Neural crest cell (in vitro differentiated cells): ENCODE measurements at regions not wholly inside any gene's neighbourhood (a gene's known extent, or its start where the extent isn't known, plus 50 kb on each side); places are given as distances from the start of the nearest gene placed in this dataset.
A peak's percentile ranks its signal among the peaks of the same experiment; 100 is the strongest.

ENCODE experiments used
- DNase-seq: peaks from one replicate; pipeline ENCODE4 v3.0.0; 2021; ENCODE audit warnings: low read depth, mixed read lengths, low spot score
- H3K27ac Mint-ChIP-seq: one replicate; pipeline ENCODE4 v1.8.0; 2021; ENCODE audit warnings: mild to moderate bottlenecking, mixed read lengths; ENCODE audit not compliant: unreplicated experiment
- H3K27me3 Mint-ChIP-seq: 2 replicates; pipeline ENCODE4 v1.8.0; 2021; ENCODE audit warnings: low read depth, mild to moderate bottlenecking, mixed read lengths
- H3K36me3 Mint-ChIP-seq: 2 replicates; pipeline ENCODE4 v1.8.0; 2021; ENCODE audit warnings: low read depth, mild to moderate bottlenecking, mixed read lengths
- H3K4me1 Mint-ChIP-seq: 2 replicates; pipeline ENCODE4 v1.8.0; 2021; ENCODE audit warnings: mixed read lengths
- H3K4me3 Mint-ChIP-seq: one replicate; pipeline ENCODE4 v1.8.0; 2021; ENCODE audit warnings: mild to moderate bottlenecking, mixed read lengths
- H3K9me3 Mint-ChIP-seq: 2 replicates; pipeline ENCODE4 v1.8.0; 2021; ENCODE audit warnings: mixed read lengths
- CTCF ChIP-seq: fragments of 200-600 bp; sonication (generic); conservative IDR thresholded peaks from 2 replicates; pipeline ENCODE4 v1.5.0; 2021; ENCODE audit warnings: antibody characterized with exemption, mild to moderate bottlenecking

GRCh38 chr6:4345543-4345942 is 210.2 kb upstream of the ECI2 start:
- Mint-ChIP-seq H3K27ac (no peak overlapping the region), H3K9me3 (no peaks in the 10 kb centered on the region), H3K4me1 (peaks cover 10% of the 10 kb centered on the region), H3K36me3 (no peaks in the 10 kb centered on the region), H3K27me3 (peaks cover 2% of the 10 kb centered on the region), H3K4me3 (no peak overlapping the region)
- no peak for DNase-seq
- TF ChIP-seq CTCF, result no peak

GRCh38 chr6:4344317-4344899 is 209.0 kb upstream of the ECI2 start:
- Mint-ChIP-seq H3K36me3 (no peaks in the 10 kb centered on the region), H3K9me3 (no peaks in the 10 kb centered on the region), H3K27ac (no peak overlapping the region), H3K27me3 (peaks cover 2% of the 10 kb centered on the region), H3K4me1 (peaks cover 12% of the 10 kb centered on the region), H3K4me3 (no peak overlapping the region)
- no peak for TF ChIP-seq CTCF
- no peak for DNase-seq

- Mint-ChIP-seq H3K27ac (no peak overlapping the region), H3K27me3 (peaks cover 2% of the 10 kb centered on the region), H3K9me3 (no peaks in the 10 kb centered on the region), H3K36me3 (peaks cover 3% of the 10 kb centered on the region), H3K4me3 (no peak overlapping the region), H3K4me1 (peaks cover 8% of the 10 kb centered on the region)
- no peak for DNase-seq
- TF ChIP-seq CTCF, result no peak
These were observed 207.2 kb upstream of the ECI2 start for GRCh38 chr6:4342407-4343137.

GRCh38 chr6:4341078-4341797 is 205.9 kb upstream of the ECI2 start:
- no peak for TF ChIP-seq CTCF
- H3K9me3 Mint-ChIP-seq, result no peaks in the 10 kb centered on the region
- no peak overlapping the region for H3K4me3 Mint-ChIP-seq
- no peaks in the 10 kb centered on the region for H3K27me3 Mint-ChIP-seq
- H3K27ac Mint-ChIP-seq, result peak overlapping the region; percentile 1
- no peak for DNase-seq
- H3K4me1 Mint-ChIP-seq, result peaks cover 15% of the 10 kb centered on the region
- peaks cover 3% of the 10 kb centered on the region for H3K36me3 Mint-ChIP-seq

GRCh38 chr6:4340544-4340943 is 205.2 kb upstream of the ECI2 start:
- Mint-ChIP-seq H3K9me3 (no peaks in the 10 kb centered on the region), H3K27me3 (no peaks in the 10 kb centered on the region), H3K27ac (no peak overlapping the region), H3K36me3 (peaks cover 3% of the 10 kb centered on the region), H3K4me1 (peaks cover 22% of the 10 kb centered on the region), H3K4me3 (no peak overlapping the region)
- no peak for DNase-seq
- no peak for TF ChIP-seq CTCF
